Endothelial cell (in vitro differentiated cells): ENCODE measurements at regions not wholly inside any gene's neighbourhood (a gene's known extent, or its start where the extent isn't known, plus 50 kb on each side); places are given as distances from the start of the nearest gene placed in this dataset.

Source experiments
- DNase-seq: peaks from one replicate; pipeline ENCODE4 v3.0.0; 2021; ENCODE audit warnings: low spot score
- H3K27ac Mint-ChIP-seq: one replicate; pipeline ENCODE4 v1.8.0; 2021; ENCODE audit warnings: mixed read lengths, inconsistent platforms; ENCODE audit not compliant: unreplicated experiment
- H3K27me3 Mint-ChIP-seq: one replicate; pipeline ENCODE4 v1.8.0; 2021; ENCODE audit warnings: mild to moderate bottlenecking, moderate library complexity, mixed read lengths, inconsistent platforms; ENCODE audit not compliant: unreplicated experiment
- H3K36me3 Mint-ChIP-seq: one replicate; pipeline ENCODE4 v1.8.0; 2021; ENCODE audit warnings: mild to moderate bottlenecking, low read depth, mixed read lengths, inconsistent platforms; ENCODE audit not compliant: unreplicated experiment
- H3K4me1 Mint-ChIP-seq: one replicate; pipeline ENCODE4 v1.8.0; 2021; ENCODE audit warnings: mild to moderate bottlenecking, mixed read lengths, inconsistent platforms; ENCODE audit not compliant: unreplicated experiment
- H3K4me3 Mint-ChIP-seq: one replicate; pipeline ENCODE4 v1.8.0; 2021; ENCODE audit warnings: mild to moderate bottlenecking, mixed read lengths, inconsistent platforms; ENCODE audit not compliant: unreplicated experiment
- H3K9me3 Mint-ChIP-seq: one replicate; pipeline ENCODE4 v1.8.0; 2021; ENCODE audit warnings: mixed read lengths, inconsistent platforms; ENCODE audit not compliant: unreplicated experiment
- CTCF ChIP-seq: fragments of 200-600 bp; sonication (generic); IDR thresholded peaks from one replicate; pipeline ENCODE4 v1.5.0; 2021; ENCODE audit warnings: antibody characterized with exemption; ENCODE audit not compliant: unreplicated experiment

DNA sequence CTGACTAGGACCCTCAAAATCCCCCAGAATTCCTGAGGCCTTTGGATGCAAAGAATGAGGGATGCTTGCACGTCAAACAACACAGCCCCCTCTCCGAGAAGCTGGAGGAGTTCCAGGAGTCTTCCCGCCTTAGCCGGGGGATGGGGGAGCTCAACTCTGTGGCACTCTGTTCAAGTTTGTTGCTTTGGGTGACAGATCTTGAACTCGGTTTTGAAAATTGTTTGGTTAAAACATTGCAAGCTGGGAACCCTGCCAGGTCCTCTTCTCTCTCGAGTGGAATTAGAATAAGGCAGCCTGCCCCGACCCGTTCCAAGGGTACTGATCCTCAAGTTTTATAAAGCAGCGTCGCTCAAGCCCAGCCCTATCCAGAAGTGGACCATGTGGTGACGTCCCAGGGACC lies 244.1 kb downstream of the LOXHD1 start:
- DNase-seq, result no peak
- H3K27ac Mint-ChIP-seq, result no peak overlapping the region
- no peak overlapping the region for H3K4me3 Mint-ChIP-seq
- peaks cover 12% of the 10 kb centered on the region for H3K4me1 Mint-ChIP-seq
- H3K9me3 Mint-ChIP-seq, result no peaks in the 10 kb centered on the region
- no peaks in the 10 kb centered on the region for H3K36me3 Mint-ChIP-seq
- peaks cover 1% of the 10 kb centered on the region for H3K27me3 Mint-ChIP-seq
- no peak for TF ChIP-seq CTCF

DNA sequence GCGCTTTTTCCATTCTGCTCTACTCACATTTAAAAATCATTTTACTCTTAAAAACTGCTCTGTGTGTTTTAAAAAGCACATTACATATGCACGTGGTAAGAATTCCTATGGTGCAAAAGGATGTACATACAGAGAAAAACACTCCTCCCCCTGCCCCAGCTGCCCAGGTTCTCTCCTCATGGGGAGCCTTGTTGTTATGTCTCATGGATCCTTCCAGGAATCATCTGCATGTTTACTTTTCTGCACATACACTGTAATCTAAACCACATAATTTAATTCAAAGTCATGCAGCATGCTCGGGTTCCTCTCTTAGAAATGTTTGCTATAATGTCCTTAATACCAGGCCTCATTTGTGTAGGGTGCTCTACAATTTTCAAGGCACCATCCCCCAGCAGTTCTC lies 243.3 kb downstream of the LOXHD1 start:
- no peak for TF ChIP-seq CTCF
- no peaks in the 10 kb centered on the region for H3K36me3 Mint-ChIP-seq
- no peaks in the 10 kb centered on the region for H3K9me3 Mint-ChIP-seq
- peaks cover 15% of the 10 kb centered on the region for H3K4me1 Mint-ChIP-seq
- peaks cover 1% of the 10 kb centered on the region for H3K27me3 Mint-ChIP-seq
- no peak overlapping the region for H3K4me3 Mint-ChIP-seq
- no peak overlapping the region for H3K27ac Mint-ChIP-seq
- no peak for DNase-seq

DNA sequence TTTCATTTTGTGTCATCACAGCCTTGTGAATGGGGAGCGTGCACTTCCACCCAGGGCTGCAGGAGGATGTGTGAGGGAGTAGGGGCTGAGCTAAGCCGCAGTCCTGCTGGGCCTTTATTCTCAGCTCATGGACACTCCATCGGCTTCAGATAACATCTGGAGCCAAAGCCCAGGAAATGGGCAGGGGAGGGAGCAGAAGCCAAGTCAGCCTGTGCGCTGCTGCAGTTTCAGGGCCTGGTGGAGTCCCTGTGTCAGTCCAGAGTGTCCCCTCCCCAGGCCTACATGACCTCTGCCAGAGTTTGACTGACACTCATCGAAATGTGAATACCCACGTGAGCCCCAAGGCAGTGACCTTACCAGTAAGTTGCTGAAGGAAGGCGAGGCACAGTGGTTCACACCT lies 242.2 kb downstream of the LOXHD1 start:
- no peak for DNase-seq
- Mint-ChIP-seq H3K9me3 (no peaks in the 10 kb centered on the region), H3K27ac (no peak overlapping the region), H3K27me3 (peaks cover 3% of the 10 kb centered on the region), H3K4me3 (no peak overlapping the region), H3K4me1 (peaks cover 27% of the 10 kb centered on the region), H3K36me3 (no peaks in the 10 kb centered on the region)
- TF ChIP-seq CTCF, result no peak

GRCh38 chr18:46415532-46416252 lies 241.3 kb downstream of the LOXHD1 start:
- H3K27ac Mint-ChIP-seq, result no peak overlapping the region
- no peaks in the 10 kb centered on the region for H3K36me3 Mint-ChIP-seq
- H3K9me3 Mint-ChIP-seq, result no peaks in the 10 kb centered on the region
- no peak for DNase-seq
- no peak for TF ChIP-seq CTCF
- H3K4me1 Mint-ChIP-seq, result peaks cover 30% of the 10 kb centered on the region
- peaks cover 3% of the 10 kb centered on the region for H3K27me3 Mint-ChIP-seq
- no peak overlapping the region for H3K4me3 Mint-ChIP-seq

GRCh38 chr18:46416706-46417638 lies 240.0 kb downstream of the LOXHD1 start:
- TF ChIP-seq CTCF, result no peak
- H3K9me3 Mint-ChIP-seq, result no peaks in the 10 kb centered on the region
- H3K27me3 Mint-ChIP-seq, result peaks cover 5% of the 10 kb centered on the region
- H3K4me1 Mint-ChIP-seq, result peaks cover 30% of the 10 kb centered on the region
- H3K27ac Mint-ChIP-seq, result no peak overlapping the region
- DNase-seq, result no peak
- H3K4me3 Mint-ChIP-seq, result no peak overlapping the region
- no peaks in the 10 kb centered on the region for H3K36me3 Mint-ChIP-seq
